GM19468 (cell line): ENCODE measurements at regions not wholly inside any gene's neighbourhood (a gene's known extent, or its start where the extent isn't known, plus 50 kb on each side); places are given as distances from the start of the nearest gene placed in this dataset.
A peak's percentile ranks its signal among the peaks of the same experiment; 100 is the strongest.

Experiments
- ATAC-seq: cut with Tn5 transposase; IDR thresholded peaks from one replicate; pipeline ENCODE4 v1.9.1; 2021; ENCODE audit warnings: mild to moderate bottlenecking, moderate library complexity, moderate number of reproducible peaks; ENCODE audit not compliant: unreplicated experiment; ENCODE audit errors: extremely low read depth

GRCh38 chr1:60343736-60344135 lies 270.2 kb upstream of the C1orf87 start:
- no peak for ATAC-seq

- no peak for ATAC-seq
Observed at GRCh38 chr1:60342569-60342968, 269.0 kb upstream of the C1orf87 start.

- ATAC-seq = no peak
Observed at GRCh38 chr1:60341274-60341673, 267.7 kb upstream of the C1orf87 start.

- ATAC-seq = no peak
Observed at GRCh38 chr1:60331647-60332046, 258.1 kb upstream of the C1orf87 start.

- no peak for ATAC-seq
Observed at GRCh38 chr1:60329651-60330050, 256.1 kb upstream of the C1orf87 start.

GRCh38 chr1:60311838-60312237 lies 238.3 kb upstream of the C1orf87 start:
- ATAC-seq = no peak

- no peak for ATAC-seq
Observed at GRCh38 chr1:60299581-60299980, 226.0 kb upstream of the C1orf87 start.

DNA sequence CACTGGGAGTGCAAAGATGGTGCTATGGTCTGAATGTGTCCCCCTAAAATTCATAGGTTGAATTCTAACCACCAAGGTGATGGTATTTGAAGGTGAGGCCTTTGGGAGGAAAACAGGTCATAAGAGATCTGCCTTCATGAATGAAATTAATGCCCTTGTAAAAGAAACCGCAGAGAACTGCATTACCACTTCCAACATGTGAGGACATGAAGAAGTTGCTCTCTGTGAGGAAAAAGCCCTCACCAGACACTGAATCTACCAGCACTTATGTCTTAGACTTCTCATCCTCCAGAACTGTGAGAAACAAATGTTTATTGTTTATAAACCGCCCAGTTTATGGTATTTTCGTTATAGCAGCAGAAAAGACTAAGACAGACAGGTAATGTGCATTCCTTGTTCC lies 224.7 kb upstream of the C1orf87 start:
- ATAC-seq = no peak

GRCh38 chr1:60296794-60297193 lies 223.2 kb upstream of the C1orf87 start:
- ATAC-seq = no peak

DNA sequence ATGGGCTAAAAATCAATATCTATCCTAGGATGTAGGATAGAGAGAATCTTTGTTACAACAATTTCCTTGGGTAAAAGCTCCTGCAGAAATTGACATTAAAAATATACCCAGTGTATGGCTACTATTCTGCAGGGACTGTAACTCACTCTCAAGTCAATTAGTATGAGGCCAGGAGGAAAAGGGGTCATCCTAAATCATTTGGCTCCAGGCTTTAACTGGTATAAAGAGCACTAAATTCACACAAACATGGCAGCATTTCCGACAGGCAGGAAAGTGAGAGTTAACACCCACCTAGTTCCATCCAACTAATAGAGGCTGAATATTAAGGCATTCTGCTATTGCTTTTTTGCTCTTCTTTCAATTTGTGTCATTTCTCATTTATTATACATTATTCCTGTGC lies 218.6 kb upstream of the C1orf87 start:
- ATAC-seq = no peak

DNA sequence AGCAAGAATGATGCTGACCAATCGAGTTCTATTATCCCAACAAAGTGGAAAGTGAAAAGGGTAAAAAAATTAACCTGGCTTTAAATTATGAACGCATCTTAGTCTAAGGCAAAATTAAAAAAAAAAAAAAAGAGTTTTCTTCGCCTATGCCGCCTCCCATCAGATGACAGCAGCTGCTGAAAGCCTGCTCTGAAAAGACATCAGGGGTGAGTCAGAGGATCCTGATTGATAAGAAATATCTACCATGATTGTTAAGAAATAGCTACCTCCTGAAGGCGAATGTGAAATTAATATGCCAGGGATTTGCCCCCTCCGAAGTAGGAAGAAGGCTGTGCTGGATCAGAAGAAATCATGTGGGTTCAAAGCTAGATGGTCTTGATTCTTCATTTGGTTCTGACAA lies 216.8 kb upstream of the C1orf87 start:
- no peak for ATAC-seq

DNA sequence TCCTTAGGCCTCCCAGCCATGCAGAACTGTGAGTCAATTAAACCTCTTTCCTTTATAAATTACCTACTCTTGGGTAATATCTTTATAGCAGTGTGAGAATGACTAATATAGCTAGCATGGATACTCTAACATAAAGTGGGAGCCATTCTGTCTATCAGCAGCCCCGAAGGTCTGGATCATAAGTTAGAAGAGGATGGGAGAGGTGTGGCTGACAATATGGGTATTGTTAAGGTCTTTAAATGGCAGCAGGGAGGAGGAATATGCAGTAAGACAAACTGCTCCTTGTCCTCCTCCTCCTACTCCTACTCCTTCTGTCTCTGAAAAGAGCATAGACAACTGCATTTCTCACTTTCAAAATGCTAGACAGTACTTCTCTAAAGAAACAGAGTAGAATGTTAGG lies 214.0 kb upstream of the C1orf87 start:
- no peak for ATAC-seq

DNA sequence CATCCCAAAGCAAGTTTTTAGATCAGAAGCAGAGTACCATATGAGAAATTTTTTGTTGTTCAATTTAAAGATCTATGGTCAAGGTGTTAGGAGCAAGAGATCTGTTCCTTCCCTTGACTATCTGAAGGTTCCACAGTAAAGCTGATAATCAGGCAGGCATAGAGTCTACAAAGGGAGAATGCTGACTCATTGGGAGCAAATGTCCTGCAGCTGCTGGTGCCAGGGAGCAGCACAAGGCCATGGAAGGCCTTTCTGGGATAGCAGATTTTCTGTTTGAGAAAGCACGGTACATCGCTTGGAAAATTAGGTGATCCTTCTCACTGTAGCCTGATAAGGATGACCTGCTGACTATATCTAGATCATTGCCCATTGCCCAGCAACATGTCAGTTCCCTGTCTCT lies 210.1 kb upstream of the C1orf87 start:
- no peak for ATAC-seq

- ATAC-seq = peak; percentile 26
Observed at GRCh38 chr1:60281360-60281932, 207.9 kb upstream of the C1orf87 start.

- ATAC-seq = no peak
Observed at GRCh38 chr1:60280819-60281218, 207.2 kb upstream of the C1orf87 start.

DNA sequence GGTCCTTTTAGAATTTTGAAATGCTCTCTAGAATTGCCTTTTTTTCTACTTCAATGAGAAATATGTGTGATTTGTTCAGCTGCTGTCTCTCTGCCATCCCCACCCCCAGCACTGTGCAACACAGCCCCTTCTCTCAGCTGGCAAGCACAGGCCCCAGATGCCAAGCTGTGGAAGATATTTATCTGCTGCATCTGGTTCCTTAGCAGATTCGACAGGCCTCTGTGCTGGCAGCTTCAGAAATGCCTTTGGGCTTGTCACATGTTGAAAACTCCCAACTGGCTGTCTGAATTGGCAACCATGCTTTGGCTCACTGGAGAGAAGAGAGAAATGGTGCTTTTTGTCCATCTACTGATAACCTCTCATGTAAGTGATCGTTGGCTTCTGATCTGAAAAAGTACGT lies 206.7 kb upstream of the C1orf87 start:
- no peak for ATAC-seq

GRCh38 chr1:60279798-60280197 lies 206.2 kb upstream of the C1orf87 start:
- no peak for ATAC-seq

- ATAC-seq = no peak
Observed at GRCh38 chr1:60277269-60277668, 203.7 kb upstream of the C1orf87 start.

GRCh38 chr1:60274422-60275290 lies 201.1 kb upstream of the C1orf87 start:
- no peak for ATAC-seq

DNA sequence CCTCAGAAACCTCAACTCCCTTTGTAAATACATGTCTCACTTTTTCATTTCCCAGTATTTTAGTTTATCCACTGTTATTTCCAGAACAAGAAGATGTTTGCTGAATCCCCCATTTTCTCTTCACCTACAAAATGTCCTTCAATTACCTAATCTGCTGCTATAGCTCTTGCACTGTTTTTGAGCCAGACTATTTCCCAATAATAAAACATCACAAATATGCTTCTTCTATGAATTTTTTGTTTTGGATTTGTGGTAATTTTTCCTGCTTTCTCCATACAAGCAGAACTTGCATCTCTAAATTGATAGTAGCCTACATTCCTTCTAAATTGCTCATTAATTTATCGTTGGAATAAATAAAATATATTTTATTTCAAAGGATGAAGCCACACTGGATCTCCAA lies 199.6 kb upstream of the C1orf87 start:
- ATAC-seq = no peak

- ATAC-seq = no peak
Observed at GRCh38 chr1:60271041-60271440, 197.5 kb upstream of the C1orf87 start.

- no peak for ATAC-seq
Observed at GRCh38 chr1:60268451-60268850, 194.9 kb upstream of the C1orf87 start.
